CD14-positive monocyte (primary cell): ENCODE measurements at regions not wholly inside any gene's neighbourhood (a gene's known extent, or its start where the extent isn't known, plus 50 kb on each side); places are given as distances from the start of the nearest gene placed in this dataset.

Source experiments
- DNase-seq, 3 donors: peaks; one replicate each; pipeline ENCODE4 v3.0.0-alpha.2; 2011 to 2022
- H2AFZ ChIP-seq: 2 replicates; pipeline ENCODE4 v1.6.0; 2012; ENCODE audit warnings: mild to moderate bottlenecking, low read depth, low read length, inconsistent platforms; ENCODE audit not compliant: insufficient read depth, poor library complexity, severe bottlenecking
- H3K27ac ChIP-seq, 2 donors: 1 replicate in 1 of 2; 2 replicates in 1 of 2; pipeline ENCODE4 v1.5.1; 2012 to 2013; ENCODE audit warnings: low read length in 2 of 2, control low read depth in 1 of 2, inconsistent platforms in 1 of 2, low read depth in 1 of 2, mild to moderate bottlenecking in 1 of 2
- H3K27me3 ChIP-seq, 2 donors: one replicate each; pipeline versions ENCODE4 v1.6.0 to v1.6.1; 2011 to 2013; ENCODE audit warnings: low read length in 2 of 2; ENCODE audit not compliant: control insufficient read depth in 2 of 2, insufficient read depth in 2 of 2
- H3K36me3 ChIP-seq, 2 donors: replicated peaks in 1 of 2; 1 replicate in 1 of 2; 2 replicates in 1 of 2; pipeline versions ENCODE4 v1.5.1 to v1.6.1; 2012 to 2013; ENCODE audit warnings: low read length in 2 of 2, control low read depth in 1 of 2, inconsistent platforms in 1 of 2, mild to moderate bottlenecking in 1 of 2; ENCODE audit not compliant: insufficient read depth in 2 of 2, control insufficient read depth in 1 of 2
- H3K4me1 ChIP-seq, 2 donors: 1 replicate in 1 of 2; 2 replicates in 1 of 2; pipeline versions ENCODE4 v1.5.1 to v1.6.1; 2012 to 2013; ENCODE audit warnings: low read length in 2 of 2, control low read depth in 1 of 2, inconsistent platforms in 1 of 2, mild to moderate bottlenecking in 1 of 2, moderate library complexity in 1 of 2; ENCODE audit not compliant: insufficient read depth in 2 of 2, control insufficient read depth in 1 of 2
- H3K4me2 ChIP-seq: replicated peaks from 2 replicates; pipeline ENCODE3; 2012; ENCODE audit warnings: low read length, moderate library complexity, mild to moderate bottlenecking; ENCODE audit not compliant: poor library complexity, severe bottlenecking; ENCODE audit errors: extremely low read depth
- H3K4me3 ChIP-seq, 3 experiments: fragments of 200-600 bp in 1 of 3; sonication (generic) in 1 of 3; replicated peaks in 1 of 3; 1 replicate in 2 of 3; 2 replicates in 1 of 3; pipeline ENCODE4 v1.5.1; 2011 to 2013; ENCODE audit warnings: low read length in 3 of 3, mild to moderate bottlenecking in 3 of 3, control low read depth in 2 of 3, low read depth in 2 of 3, inconsistent platforms in 1 of 3, moderate library complexity in 1 of 3
- H3K79me2 ChIP-seq: 2 replicates; pipeline ENCODE4 v1.6.0; 2012; ENCODE audit warnings: mild to moderate bottlenecking, control low read depth, inconsistent platforms, low read length, moderate library complexity; ENCODE audit not compliant: insufficient read depth
- H3K9ac ChIP-seq: 2 replicates; pipeline ENCODE4 v1.6.0; 2017; ENCODE audit warnings: low read length, mild to moderate bottlenecking; ENCODE audit not compliant: insufficient read depth, poor library complexity, severe bottlenecking
- H3K9me3 ChIP-seq, 2 donors: replicated peaks in 1 of 2; 1 replicate in 1 of 2; 2 replicates in 1 of 2; pipeline versions ENCODE4 v1.5.1 to v1.6.1; 2012 to 2013; ENCODE audit warnings: low read length in 2 of 2, control low read depth in 1 of 2; ENCODE audit not compliant: control insufficient read depth in 1 of 2, insufficient read depth in 1 of 2
- H4K20me1 ChIP-seq: 2 replicates; pipeline ENCODE4 v1.6.0; 2012; ENCODE audit warnings: mild to moderate bottlenecking, low read length, control low read depth, moderate library complexity; ENCODE audit not compliant: insufficient read depth
- H3K27ac Mint-ChIP-seq, 7 donors: one replicate each; pipeline ENCODE4 v1.8.0; 2020; ENCODE audit warnings: mild to moderate bottlenecking in 7 of 7, mixed read lengths in 7 of 7, moderate library complexity in 6 of 7, inconsistent platforms in 2 of 7
- H3K27me3 Mint-ChIP-seq, 3 donors: one replicate each; pipeline ENCODE4 v1.8.0; 2021 to 2022; ENCODE audit warnings: low read depth in 3 of 3, mild to moderate bottlenecking in 3 of 3, mixed read lengths in 3 of 3, moderate library complexity in 3 of 3, inconsistent platforms in 1 of 3
- H3K36me3 Mint-ChIP-seq, 2 donors: one replicate each; pipeline ENCODE4 v1.8.0; 2020; ENCODE audit warnings: mixed read lengths in 2 of 2, inconsistent platforms in 1 of 2, mild to moderate bottlenecking in 1 of 2
- H3K4me1 Mint-ChIP-seq: one replicate; pipeline ENCODE4 v1.8.0; 2020; ENCODE audit warnings: mild to moderate bottlenecking, mixed read lengths
- H3K4me3 Mint-ChIP-seq, 2 donors: one replicate each; pipeline ENCODE4 v1.8.0; 2020; ENCODE audit warnings: mild to moderate bottlenecking in 2 of 2, mixed read lengths in 2 of 2, moderate library complexity in 1 of 2
- H3K9me3 Mint-ChIP-seq, 7 donors: one replicate each; pipeline ENCODE4 v1.8.0; 2020 to 2022; ENCODE audit warnings: mixed read lengths in 7 of 7, mild to moderate bottlenecking in 6 of 7, moderate library complexity in 6 of 7, inconsistent platforms in 2 of 7
- CTCF ChIP-seq: fragments of 200-600 bp; IDR thresholded peaks from one replicate; pipeline ENCODE4 v1.8.0; 2022; ENCODE audit warnings: antibody characterized with exemption, mild to moderate bottlenecking
- WGBS: methylation state at CpG from one replicate; pipeline ENCODE4 v1.1.5; 2013; ENCODE audit warnings: missing lambda C conversion rate; ENCODE audit not compliant: insufficient coverage; 5-methylcytosine and 5-hydroxymethylcytosine counted together
- intact Hi-C, 2 donors: fragments of 100-400 bp; cut with micrococcal nuclease; formaldehyde crosslinking; loops; one replicate each; pipeline versions ENCODE4 v1.15.0 to v1.15.1; 2023

GRCh38 chrY:19066447-19067190, 293.1 kb upstream of the HSFY2 start:
- Histone ChIP-seq H3K9me3 (no peaks in the 10 kb centered on the region), H3K4me1 (no peaks in the 10 kb centered on the region), H3K79me2 (no peaks in the 10 kb centered on the region), H3K4me3 (no peak overlapping the region), H3K36me3 (no peaks in the 10 kb centered on the region), H3K4me2 (no peak overlapping the region), H3K27ac (no peak overlapping the region), H3K27me3 (no peaks in the 10 kb centered on the region), H3K9ac (no peak overlapping the region), H2AFZ (no peak overlapping the region), H4K20me1 (no peaks in the 10 kb centered on the region)
- no peaks in the 10 kb centered on the region for H3K36me3 Mint-ChIP-seq
- no peak for TF ChIP-seq CTCF
- intact Hi-C loops, result no loop called here
- no peak overlapping the region for H3K4me3 Mint-ChIP-seq
- peaks cover 6% of the 10 kb centered on the region for H3K4me1 Mint-ChIP-seq
- H3K9me3 Mint-ChIP-seq, result no peaks in the 10 kb centered on the region
- H3K27me3 Mint-ChIP-seq, result no peaks in the 10 kb centered on the region
- H3K27ac Mint-ChIP-seq, result no peak overlapping the region
- no peak for DNase-seq
- WGBS, result 97% methylated on average over 4 of the region's 9 CpGs

- no peak for DNase-seq
- Mint-ChIP-seq H3K27ac (no peak overlapping the region), H3K9me3 (no peaks in the 10 kb centered on the region), H3K4me3 (no peak overlapping the region), H3K36me3 (no peaks in the 10 kb centered on the region), H3K27me3 (no peaks in the 10 kb centered on the region), H3K4me1 (peaks cover 6% of the 10 kb centered on the region)
- H3K9ac ChIP-seq, result no peak overlapping the region
- no peaks in the 10 kb centered on the region for H3K4me1 ChIP-seq
- H3K36me3 ChIP-seq, result no peaks in the 10 kb centered on the region
- intact Hi-C loops, result no loop called here
- no peaks in the 10 kb centered on the region for H3K79me2 ChIP-seq
- H3K9me3 ChIP-seq, result no peaks in the 10 kb centered on the region
- WGBS, result no CpG with 5 or more reads among the region's 5 CpGs
- H2AFZ ChIP-seq, result no peak overlapping the region
- TF ChIP-seq CTCF, result no peak
- no peaks in the 10 kb centered on the region for H4K20me1 ChIP-seq
- no peaks in the 10 kb centered on the region for H3K27me3 ChIP-seq
- H3K4me2 ChIP-seq, result no peak overlapping the region
- H3K27ac ChIP-seq, result no peak overlapping the region
- H3K4me3 ChIP-seq, result no peak overlapping the region
These were observed 291.6 kb upstream of the HSFY2 start for GRCh38 chrY:19065119-19065518.
